ENCODE measurements at regions not wholly inside any gene's neighbourhood (a gene's known extent, or its start where the extent isn't known, plus 50 kb on each side); places are given as distances from the start of the nearest gene placed in this dataset.

DNA sequence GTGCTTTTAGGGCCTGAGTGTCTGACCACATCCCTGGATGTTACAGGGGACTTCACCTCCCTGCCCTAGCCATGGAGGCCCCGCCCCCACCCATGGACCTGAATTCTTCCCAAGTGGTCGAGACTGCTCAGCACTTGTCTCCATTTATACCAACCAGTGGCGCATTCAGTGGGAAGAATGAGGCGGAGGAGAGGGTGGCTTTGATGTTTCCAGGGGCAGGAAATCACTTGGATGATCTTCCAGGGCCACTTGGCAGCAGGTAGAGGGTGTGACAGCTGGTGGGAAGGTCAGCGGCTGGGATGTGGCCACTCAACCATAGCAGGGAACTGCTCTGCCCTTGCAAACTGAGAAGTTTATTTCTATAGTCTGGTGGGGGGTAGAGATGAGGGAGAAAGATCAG lies 155.1 kb upstream of the BLID start:
- TF ChIP-seq, protein P1, sequence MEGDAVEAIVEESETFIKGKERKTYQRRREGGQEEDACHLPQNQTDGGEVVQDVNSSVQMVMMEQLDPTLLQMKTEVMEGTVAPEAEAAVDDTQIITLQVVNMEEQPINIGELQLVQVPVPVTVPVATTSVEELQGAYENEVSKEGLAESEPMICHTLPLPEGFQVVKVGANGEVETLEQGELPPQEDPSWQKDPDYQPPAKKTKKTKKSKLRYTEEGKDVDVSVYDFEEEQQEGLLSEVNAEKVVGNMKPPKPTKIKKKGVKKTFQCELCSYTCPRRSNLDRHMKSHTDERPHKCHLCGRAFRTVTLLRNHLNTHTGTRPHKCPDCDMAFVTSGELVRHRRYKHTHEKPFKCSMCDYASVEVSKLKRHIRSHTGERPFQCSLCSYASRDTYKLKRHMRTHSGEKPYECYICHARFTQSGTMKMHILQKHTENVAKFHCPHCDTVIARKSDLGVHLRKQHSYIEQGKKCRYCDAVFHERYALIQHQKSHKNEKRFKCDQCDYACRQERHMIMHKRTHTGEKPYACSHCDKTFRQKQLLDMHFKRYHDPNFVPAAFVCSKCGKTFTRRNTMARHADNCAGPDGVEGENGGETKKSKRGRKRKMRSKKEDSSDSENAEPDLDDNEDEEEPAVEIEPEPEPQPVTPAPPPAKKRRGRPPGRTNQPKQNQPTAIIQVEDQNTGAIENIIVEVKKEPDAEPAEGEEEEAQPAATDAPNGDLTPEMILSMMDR (IDR thresholded peaks at IDR 0.05; ENCODE audit: insufficient read depth, low read depth, low read length), result no peak
- no peak for TF ChIP-seq EZH2 (IDR thresholded peaks at IDR 0.05; ENCODE audit: insufficient read depth, low read length)

Data from astrocyte (in vitro differentiated cells and primary cell).